HG03342 (cell line): ENCODE measurements at regions not wholly inside any gene's neighbourhood (a gene's known extent, or its start where the extent isn't known, plus 50 kb on each side); places are given as distances from the start of the nearest gene placed in this dataset.
A peak's percentile ranks its signal among the peaks of the same experiment; 100 is the strongest.

Experiments
- ATAC-seq: cut with Tn5 transposase; IDR thresholded peaks from one replicate; pipeline ENCODE4 v1.9.1; 2021; ENCODE audit warnings: mild to moderate bottlenecking, moderate library complexity; ENCODE audit not compliant: unreplicated experiment

DNA sequence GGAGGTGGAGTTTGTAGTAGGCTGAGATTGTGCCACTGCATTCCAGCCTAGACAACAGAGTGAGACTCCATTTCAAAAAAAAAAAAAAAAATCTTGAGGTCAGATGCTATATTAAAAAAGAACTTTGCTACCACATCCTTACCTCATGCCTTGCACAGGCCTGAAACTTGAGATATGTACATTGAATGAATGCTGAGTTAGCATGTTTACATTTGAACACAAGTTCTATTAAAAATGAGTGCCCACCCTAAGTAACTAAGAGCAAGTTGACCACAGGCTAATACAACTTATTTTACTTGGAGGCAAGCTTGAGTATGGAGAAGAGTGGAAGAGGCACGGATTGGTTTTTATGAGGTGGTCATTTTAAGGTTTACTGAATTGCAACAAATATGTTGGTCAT lies 276.6 kb upstream of the GATB start:
- ATAC-seq, result no peak

DNA sequence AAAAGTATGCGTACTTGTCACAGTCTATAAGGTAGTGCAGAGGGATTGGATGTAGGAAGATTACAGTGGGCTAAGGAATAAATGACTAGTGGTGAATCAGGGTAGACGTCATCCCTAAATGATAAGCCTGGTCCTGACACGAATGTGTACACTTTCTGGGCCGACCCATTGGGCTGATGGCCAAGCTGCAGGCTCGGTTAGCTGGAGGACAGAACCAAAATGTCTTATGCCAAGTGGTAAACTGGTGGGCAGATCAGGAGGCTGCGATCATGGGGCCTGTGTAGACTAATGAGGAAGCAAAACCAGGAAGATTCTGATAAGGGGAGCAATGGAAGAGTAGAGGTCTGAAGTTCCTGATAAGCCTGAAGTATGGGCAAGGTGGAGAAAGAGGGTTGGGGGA lies 272.8 kb upstream of the GATB start:
- no peak for ATAC-seq

DNA sequence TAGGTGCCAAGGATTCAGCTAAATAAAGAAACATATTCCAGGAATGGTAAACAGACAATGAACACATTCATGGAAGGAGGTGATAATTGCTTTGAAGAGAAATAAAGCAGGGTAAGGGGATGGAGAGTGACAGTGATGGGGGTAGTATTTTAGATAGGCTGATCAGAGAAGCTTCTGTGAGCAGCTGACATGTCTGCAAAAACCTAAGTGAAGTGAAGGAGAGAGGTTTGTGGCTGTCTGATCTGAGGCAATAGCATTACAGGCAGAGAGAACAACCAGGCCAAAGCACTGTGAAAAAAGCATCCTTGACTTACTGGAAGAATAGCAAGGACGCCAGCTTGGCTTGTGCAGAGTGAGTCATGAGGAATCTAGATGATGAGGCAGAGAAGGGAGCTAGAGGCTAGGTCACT lies 271.9 kb upstream of the GATB start:
- no peak for ATAC-seq

DNA sequence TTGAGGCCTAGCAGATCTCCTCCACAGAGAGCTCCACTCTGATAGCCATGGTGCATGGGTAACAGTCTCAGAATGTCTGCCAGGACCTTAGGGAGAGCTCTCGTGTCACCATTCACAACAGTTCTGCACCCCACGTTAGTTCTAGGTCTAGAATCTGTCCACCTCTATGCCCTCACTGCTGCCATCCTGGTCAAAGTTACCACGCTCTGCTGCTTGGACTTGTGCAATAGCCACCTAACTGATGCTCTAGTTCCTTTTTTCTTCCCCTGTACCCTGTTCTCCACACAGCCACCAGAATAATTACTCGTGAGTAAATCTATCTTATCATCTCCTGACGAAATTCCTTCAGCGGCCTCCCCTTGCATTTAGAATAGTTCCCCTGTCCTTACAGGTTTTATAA lies 268.8 kb upstream of the GATB start:
- no peak for ATAC-seq

DNA sequence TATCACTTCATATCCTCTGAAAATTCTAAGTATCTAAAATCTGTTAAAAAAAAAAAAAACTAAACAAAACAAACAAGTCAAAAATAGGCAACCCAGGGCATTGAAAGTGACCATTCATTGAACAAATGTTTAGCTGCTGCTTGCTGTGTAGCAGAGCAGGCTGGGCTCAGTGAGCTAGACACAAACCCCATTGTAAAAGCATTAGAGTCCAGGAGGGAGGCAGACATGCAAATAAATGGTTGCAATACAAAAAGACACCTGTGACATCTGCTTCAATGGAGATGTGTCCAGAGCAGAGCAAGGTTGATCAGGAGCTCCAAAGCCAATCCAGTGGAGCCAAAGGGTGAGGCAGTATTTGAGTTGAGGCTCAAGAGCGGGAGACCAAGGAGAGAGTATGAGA lies 267.3 kb upstream of the GATB start:
- ATAC-seq, result no peak

DNA sequence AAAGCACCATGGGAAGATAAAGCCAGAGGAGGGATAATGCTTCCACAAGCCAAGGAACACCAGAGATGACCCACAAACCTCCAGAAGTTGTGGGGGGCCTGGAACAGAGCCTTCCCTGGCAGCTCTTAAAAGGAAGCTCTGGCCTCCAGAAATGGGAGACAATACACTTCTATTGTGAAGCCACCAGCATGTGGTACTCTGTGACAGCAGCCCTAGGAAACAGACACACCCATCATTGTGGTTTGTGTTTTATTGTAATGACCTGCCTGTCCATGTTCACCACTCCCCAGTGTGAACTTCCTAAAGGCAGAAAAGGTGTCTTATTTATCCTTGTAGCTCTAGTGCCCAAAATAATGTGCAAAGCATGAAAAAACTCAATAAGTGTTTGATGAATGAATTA lies 264.1 kb upstream of the GATB start:
- ATAC-seq, result no peak

DNA sequence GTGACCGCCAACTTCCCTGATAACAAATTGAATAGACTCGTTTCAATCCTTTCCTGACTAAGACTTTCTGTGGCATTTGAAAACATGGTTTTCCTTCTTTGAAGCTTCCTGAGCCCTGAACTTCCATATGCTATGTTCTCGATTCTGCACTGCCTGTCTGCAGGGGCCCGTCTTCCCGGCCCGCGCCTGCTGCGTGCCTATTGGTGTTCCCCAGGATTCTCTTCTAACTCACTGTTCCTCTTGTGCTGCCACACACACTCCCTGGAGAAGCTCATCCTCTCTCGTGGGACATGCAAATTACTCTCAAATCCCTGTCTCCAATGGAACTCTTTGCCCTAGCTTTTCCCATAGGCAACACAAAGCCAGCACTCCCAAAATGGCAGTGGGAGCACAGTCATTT lies 262.9 kb upstream of the GATB start:
- ATAC-seq, result no peak

DNA sequence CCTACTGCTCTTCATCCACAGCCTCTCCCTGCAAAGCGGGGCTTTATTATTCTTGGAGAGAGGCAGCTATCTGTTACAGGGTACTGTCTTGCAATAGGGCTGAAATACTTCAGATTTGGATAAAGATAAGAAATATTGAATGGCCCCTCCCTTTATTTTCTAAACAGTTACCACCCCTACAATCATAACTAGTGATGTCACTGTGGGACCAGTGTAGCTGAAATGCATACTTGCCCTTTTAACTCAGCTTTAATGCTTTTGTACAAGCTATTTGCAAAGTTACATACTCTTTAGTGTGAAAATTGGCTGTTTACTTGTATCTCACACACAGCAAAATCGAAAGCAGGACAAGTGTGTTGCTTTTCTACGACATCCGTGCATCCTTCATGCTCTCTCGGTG lies 261.7 kb upstream of the GATB start:
- no peak for ATAC-seq

DNA sequence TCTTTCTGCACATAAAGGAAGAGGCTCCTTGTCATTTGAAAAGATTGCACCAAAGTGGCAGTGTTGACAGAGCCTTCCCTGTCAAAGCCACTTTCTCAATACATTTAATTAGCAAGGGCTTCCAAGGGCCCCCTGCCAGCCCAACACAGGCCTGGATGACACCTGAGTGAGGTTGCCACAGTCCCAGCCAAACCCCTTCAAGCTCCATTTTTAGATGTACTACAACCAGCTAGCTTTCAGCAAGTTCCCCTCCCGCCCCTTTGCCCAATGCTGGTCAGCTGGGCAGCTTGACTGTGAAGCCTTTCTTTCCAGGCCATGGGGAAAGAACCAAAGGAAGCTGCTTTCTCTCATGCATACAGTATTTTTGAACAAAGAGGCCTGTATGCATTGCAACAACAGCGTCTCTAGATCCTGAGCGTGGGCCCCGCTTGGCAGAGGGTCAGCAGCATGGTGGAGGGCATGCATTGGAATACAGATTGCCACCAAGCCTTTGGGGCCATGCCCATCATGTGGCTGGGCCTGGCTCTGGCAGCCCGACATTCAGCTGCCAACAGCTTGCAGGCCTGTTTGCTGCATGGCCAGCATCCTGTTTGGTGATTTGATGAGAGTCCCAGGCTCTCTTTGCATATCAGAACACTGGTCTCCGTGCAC lies 261.1 kb upstream of the GATB start:
- ATAC-seq, result no peak

DNA sequence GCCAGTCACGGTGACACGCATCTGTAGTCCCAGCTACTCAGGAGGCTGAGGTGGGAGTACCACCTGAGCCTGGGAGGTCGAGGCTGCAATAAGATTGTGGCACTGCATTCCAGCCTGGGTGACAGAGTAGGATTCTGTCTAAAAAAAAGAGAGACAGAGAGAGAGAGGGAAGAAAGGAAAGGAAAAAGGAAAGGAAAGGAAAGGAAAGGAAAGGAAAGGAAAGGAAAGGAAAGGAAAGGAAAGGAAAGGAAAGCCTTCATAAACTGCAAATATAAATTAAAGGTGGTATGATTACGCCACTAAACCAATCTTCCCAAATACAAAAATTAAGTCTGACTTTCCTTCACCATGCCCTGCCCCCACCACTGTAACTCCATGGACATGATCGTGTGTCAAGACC lies 259.3 kb upstream of the GATB start:
- ATAC-seq, result no peak

DNA sequence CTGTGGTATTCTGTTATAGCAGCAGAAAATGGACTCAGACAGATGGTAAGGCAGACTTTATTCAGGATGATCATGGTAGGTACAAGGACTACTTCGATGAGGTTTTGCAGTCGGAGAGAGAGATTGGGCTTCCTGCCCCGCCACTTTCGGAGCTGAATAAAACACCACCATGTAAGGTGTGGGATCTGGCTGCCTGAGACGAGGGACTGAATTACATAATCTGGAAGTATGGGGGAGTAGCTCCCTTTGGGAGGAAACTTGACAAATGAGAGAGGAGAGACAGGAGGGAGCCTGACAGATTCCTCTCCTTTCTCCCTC lies 255.5 kb upstream of the GATB start:
- ATAC-seq, result no peak

DNA sequence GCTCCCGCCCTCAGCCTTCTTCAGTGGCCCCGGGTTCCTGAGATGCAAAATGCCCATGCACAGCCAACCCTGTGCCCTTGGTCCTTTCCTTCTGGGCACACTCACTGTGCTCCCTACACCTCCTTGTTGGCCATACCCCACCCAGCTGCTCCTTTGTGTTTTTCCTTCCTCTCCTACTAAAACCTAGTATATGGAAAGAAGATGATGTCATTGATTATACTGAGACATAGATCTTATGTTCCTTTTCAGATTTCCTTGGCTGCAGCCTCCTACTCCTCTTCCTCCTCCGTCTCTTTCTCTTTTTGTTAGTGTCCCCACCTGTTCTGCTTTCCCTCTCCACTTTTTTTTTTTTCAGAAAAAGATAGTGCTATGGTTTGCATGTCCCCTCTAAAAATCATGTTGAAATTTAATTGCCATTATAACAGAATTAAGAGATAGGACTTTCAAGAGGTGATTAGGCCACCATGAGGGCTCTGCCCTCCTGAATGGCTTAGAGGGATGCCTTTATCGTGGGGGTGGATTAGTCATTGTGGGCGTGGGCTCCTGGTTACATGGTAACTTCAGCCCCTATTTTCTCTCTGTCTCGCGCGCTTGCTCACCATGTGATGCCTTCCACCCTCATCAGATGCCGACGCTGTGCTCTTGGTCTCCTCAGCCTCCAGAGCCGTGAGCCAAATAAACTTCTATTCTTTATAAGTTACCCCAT lies 254.9 kb upstream of the GATB start:
- ATAC-seq, result no peak

DNA sequence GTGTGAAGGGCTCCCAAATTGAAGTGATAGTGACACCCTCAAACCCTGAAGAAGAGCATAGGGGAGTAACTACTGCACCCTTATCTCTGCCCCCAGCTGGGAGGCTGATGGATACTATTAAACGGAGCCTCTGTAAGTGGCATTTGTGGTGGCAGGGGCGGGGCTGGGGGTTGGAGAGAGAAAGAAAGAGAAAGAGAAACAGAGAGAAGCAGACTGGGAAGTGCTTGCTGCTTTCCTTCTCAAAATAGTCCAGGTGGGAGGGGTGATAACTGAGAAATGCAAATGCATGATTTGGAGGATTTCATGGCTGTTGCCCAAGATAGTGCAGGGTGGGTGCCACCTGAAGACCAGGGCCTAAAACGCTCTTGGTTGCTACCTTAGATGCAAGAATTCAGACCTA lies 253.5 kb upstream of the GATB start:
- ATAC-seq, result peak; percentile 94

DNA sequence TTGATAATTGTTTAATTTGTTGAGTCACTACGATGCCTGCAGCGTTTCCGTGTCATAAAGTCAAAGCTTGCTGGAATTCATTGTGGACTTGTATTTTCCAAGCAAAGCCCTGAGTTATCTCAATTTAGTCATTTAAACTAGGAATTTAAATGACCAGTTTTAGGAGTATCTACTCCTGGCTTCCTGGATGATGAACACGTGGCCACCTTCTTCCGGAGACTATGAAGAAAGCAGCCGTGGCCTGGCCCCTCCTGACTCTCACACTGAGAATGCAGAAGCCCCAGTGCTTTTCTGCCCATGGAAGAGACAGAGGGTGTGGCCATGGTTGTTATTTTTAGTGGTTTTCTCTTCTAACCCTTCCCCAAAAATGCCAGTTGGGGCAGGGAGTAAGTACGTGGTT lies 250.7 kb upstream of the GATB start:
- no peak for ATAC-seq

DNA sequence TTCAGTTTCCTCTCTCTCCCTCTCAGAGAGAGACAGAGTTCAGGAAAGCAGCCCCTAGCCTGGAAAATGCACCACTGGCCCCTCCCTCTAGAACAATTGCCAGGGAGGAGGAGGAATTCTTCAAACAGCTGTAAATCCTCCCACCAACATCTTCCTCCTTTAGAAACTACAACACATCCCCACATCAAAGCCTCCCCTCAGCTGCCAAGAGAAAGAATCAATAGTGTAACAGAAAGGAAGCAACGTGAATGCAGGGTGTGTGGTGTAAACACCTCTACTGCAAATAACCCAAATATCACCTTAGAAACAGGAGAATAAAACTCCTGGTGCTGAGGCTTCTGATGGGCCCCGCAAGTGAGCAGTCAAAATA lies 249.9 kb upstream of the GATB start:
- ATAC-seq, result no peak

DNA sequence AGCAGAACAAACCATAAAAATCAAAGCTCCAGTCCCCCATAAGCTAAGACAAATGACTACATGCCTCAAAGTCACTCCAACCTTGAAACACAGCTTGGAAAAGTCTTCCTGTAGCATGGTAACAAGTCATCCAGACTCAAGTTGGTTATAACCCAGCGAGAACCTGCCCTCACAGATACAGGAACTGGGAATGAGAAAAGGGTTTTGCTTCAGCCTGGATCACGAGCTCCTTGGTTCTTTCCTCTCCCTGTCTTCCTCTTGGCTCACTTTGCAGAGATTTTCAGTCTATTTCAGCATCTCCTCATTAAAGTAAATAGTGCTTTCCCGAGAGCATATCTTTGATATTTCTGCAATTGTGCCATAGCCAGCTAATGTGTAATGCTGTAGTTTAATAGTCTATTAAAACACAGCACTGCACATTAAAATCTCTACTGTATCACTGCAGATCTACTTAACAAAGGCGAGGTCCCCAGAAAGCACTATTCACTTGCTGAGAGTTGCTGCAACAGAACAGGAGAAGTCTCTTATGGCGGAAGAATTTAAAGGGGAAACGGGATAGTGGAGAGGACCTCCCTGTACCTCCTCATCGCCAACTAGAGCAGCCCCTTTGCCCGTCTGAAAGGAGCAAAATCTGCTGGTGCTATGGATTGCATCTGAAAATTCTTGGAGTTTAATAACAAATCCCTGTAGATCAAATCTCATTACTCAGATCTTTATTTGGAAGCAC lies 249.3 kb upstream of the GATB start:
- no peak for ATAC-seq

DNA sequence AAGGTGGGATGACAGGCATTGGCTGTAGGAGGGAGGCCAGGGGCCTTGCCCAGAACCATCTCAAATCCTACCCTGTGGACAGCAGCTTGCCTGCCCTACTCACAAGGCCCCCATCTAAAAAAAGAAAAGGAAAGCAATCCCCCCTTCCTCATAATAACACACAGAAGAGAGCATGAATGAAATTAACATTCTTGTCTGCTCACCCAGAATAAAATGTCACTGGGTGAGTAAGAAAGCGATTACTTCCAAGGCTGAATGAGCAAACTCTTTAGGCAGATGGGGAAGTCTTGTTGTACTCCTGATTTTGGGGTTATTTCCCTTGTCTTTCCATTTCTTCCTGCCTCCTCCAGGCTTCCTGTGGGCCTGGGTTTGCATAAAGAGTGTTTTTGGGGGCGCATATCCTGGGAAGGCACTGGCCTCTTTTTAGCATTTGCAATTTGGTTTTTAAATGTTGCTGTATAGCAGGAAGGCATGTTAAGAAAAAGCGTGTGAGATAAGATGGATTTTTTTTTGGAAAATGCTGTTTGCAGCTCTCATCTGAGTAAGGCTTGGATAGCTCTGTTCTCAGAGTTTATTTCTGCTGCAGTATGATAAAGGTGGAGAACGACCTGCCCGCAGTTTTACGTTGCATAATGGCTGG lies 248.3 kb upstream of the GATB start:
- no peak for ATAC-seq

DNA sequence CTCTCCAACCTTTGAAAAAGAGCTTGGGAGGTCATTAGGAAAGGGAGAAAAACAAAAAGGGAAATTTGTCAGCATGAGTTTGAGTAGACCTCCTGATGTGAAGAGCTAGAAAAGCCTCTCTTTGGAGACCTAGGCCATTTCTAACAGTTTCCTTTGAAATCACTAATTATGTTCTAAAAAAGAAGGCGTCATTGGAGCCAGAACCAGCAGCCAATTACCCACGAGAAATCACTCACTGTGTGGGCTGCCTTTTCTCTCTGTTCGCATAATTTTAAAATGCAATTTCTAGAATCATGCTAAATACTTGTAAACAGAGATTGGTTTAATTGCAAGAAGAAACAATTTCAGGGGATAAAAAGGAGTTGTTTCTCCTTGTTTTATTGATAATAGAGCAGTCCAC lies 246.3 kb upstream of the GATB start:
- no peak for ATAC-seq

DNA sequence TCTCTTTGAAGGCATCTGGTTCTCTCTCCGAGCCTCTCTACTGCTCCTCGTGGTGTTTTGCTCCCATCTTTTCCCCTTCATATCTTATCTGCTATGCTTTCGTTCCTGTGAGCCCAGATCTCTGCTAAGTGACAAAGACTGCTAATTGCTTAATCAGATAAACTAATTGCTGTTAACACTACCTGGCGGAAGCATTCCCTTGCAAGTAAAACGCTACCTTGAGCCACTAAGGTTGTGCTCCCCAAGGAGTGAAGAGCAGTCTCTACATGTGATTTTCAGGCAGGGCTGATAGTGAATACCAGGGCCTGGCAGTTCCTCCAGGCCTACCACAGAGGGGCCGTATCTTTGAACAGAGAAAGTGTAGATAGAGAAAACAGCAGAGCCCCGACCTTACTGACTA lies 244.0 kb upstream of the GATB start:
- ATAC-seq, result no peak

DNA sequence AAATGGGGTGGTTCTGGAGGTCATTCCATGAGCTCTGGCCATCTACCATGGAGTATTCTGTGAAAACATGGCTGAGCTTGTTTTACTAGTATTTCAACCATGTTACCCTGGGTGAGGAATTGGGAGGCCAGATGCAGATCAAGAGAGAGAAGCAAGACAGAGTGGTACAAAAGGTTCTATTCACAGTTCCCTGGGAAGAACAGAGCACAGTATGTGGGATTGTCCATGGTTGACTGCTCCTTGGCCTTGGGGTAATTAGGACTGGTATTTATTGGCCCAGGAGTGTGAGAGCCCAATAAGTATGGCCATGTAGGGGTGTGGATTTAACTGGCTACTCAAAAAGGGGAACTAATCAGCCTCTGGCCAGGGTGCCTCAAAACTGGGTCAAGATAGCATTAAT lies 239.7 kb upstream of the GATB start:
- no peak for ATAC-seq

DNA sequence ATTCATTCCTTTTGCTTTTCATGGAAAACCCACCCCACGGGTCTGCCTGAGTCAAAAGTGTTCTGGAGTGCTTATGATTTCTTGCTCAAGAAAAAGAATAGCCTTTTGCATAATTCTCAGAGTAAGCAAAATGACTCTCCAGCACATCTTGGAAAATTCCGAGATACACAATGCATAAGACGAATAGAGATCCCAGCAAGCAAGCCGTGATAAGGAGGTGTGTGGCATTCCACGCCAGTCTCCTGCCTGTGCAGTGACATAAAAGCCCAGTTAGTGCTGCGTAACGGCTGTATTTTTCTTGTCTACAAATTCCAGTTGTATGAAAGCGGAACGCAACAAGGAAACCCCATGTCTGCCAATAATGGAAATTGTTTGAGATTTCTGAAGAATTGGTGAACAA lies 237.9 kb upstream of the GATB start:
- no peak for ATAC-seq

DNA sequence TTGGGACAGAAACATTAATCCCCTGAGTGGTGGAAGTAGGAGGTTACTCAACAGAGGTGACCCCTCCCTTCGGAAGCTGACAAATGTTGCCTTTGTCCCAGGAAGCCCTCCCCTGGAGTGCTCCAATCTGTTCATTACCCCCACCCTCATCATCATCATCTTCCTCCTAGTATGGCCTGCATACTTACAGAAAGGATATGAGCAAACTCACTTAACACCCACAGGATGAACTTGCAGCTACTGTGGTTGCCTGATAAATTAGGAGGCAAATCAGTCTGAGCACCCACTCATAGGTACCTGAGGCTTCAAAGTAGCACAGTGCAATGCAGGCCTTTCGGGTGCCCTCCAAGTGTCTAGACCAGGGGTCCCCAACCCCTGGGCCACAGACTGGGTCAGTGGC lies 236.7 kb upstream of the GATB start:
- no peak for ATAC-seq
